Gastroesophageal sphincter (tissue), 3 donors: ENCODE measurements at regions not wholly inside any gene's neighbourhood (a gene's known extent, or its start where the extent isn't known, plus 50 kb on each side); places are given as distances from the start of the nearest gene placed in this dataset.
A peak's percentile ranks its signal among the peaks of the same experiment; 100 is the strongest.

Experiments
- CTCF ChIP-seq, 4 experiments: fragments of 200-600 bp in 2 of 4; fragments of 450-650 bp in 2 of 4; sonication (generic) in 1 of 4; IDR thresholded peaks; one replicate each; pipeline ENCODE4 v1.5.1; 2017 to 2019; ENCODE audit warnings: antibody characterized with exemption in 4 of 4, mild to moderate bottlenecking in 2 of 4, moderate library complexity in 2 of 4
- EP300 ChIP-seq: sonication (generic); formaldehyde crosslinking; IDR thresholded peaks from one replicate; pipeline ENCODE4 v1.6.1; 2017; ENCODE audit warnings: antibody characterized with exemption, mild to moderate bottlenecking
- POLR2A ChIP-seq, 2 donors: fragments of 450-650 bp; IDR thresholded peaks; one replicate each; pipeline ENCODE4 v1.6.1; 2017; ENCODE audit warnings: antibody characterized with exemption in 2 of 2, mild to moderate bottlenecking in 2 of 2, moderate library complexity in 1 of 2
- POLR2AphosphoS5 ChIP-seq: sonication (generic); formaldehyde crosslinking; IDR thresholded peaks from one replicate; pipeline ENCODE4 v1.6.1; 2017; ENCODE audit warnings: antibody characterized with exemption

GRCh38 chr5:91311697-91312501, 71.2 kb downstream of the ARRDC3 start:
- TF ChIP-seq POLR2A (IDR thresholded peaks at IDR 0.05): no peak
- TF ChIP-seq CTCF (IDR thresholded peaks at IDR 0.05): peak in 2 of 4 experiments; percentile 8 to 39
- peak; percentile 95 for TF ChIP-seq POLR2AphosphoS5
- TF ChIP-seq EP300: no peak
